NCI-H345 treated with DMSO at 0.1 percent for 48 hours (cell line): ENCODE measurements at regions not wholly inside any gene's neighbourhood (a gene's known extent, or its start where the extent isn't known, plus 50 kb on each side); places are given as distances from the start of the nearest gene placed in this dataset.

Source experiments
- DNase-seq: peaks from one replicate; lab custom pipeline; 2025; ENCODE audit not compliant: unreplicated experiment; lab: John Stamatoyannopoulos, UW

GRCh38 chr13:53807251-53807834 lies 778.7 kb downstream of the OLFM4 start:
- DNase-seq: no peak

- no peak for DNase-seq
These were observed 793.0 kb downstream of the OLFM4 start for GRCh38 chr13:53821632-53822031.

GRCh38 chr13:53822136-53822535 lies 793.5 kb downstream of the OLFM4 start:
- no peak for DNase-seq

GRCh38 chr13:53839461-53839860 lies 810.8 kb downstream of the OLFM4 start:
- DNase-seq: no peak

GRCh38 chr13:53844473-53845146 lies 816.0 kb downstream of the OLFM4 start:
- DNase-seq: no peak

- no peak for DNase-seq
These were observed 818.9 kb downstream of the OLFM4 start for GRCh38 chr13:53847502-53847901.

- DNase-seq: no peak
These were observed 819.9 kb downstream of the OLFM4 start for GRCh38 chr13:53848366-53848961.

GRCh38 chr13:53854321-53854720 lies 825.7 kb downstream of the OLFM4 start:
- DNase-seq: no peak

GRCh38 chr13:53856573-53857195 lies 828.1 kb downstream of the OLFM4 start:
- DNase-seq: no peak

GRCh38 chr13:53863520-53863919 lies 834.9 kb downstream of the OLFM4 start:
- no peak for DNase-seq

- no peak for DNase-seq
These were observed 844.9 kb downstream of the OLFM4 start for GRCh38 chr13:53873558-53873957.

GRCh38 chr13:53878861-53879260 lies 850.2 kb downstream of the OLFM4 start:
- DNase-seq: no peak

- DNase-seq: no peak
These were observed 857.4 kb downstream of the OLFM4 start for GRCh38 chr13:53885997-53886396.

- DNase-seq: no peak
These were observed 862.1 kb downstream of the OLFM4 start for GRCh38 chr13:53890696-53891095.

GRCh38 chr13:53901593-53901992 lies 873.0 kb downstream of the OLFM4 start:
- no peak for DNase-seq

- DNase-seq: no peak
These were observed 879.3 kb downstream of the OLFM4 start for GRCh38 chr13:53907891-53908290.

GRCh38 chr13:53920916-53921315 lies 892.3 kb downstream of the OLFM4 start:
- peak; percentile 35 for DNase-seq

GRCh38 chr13:53921473-53921872 lies 892.9 kb downstream of the OLFM4 start:
- DNase-seq: no peak

GRCh38 chr13:53941588-53942190 lies 913.1 kb downstream of the OLFM4 start:
- no peak for DNase-seq

GRCh38 chr13:53946500-53946899 lies 917.9 kb downstream of the OLFM4 start:
- no peak for DNase-seq

- DNase-seq: no peak
These were observed 924.6 kb downstream of the OLFM4 start for GRCh38 chr13:53953183-53953582.
